ENCODE measurements at regions not wholly inside any gene's neighbourhood (a gene's known extent, or its start where the extent isn't known, plus 50 kb on each side); places are given as distances from the start of the nearest gene placed in this dataset.
A peak's percentile ranks its signal among the peaks of the same experiment; 100 is the strongest.
"Not testable (repeated sequence)": the region's sequence is repeated elsewhere in the genome, so short reads cannot be mapped to it uniquely, and the experiment has no call there.

DNA sequence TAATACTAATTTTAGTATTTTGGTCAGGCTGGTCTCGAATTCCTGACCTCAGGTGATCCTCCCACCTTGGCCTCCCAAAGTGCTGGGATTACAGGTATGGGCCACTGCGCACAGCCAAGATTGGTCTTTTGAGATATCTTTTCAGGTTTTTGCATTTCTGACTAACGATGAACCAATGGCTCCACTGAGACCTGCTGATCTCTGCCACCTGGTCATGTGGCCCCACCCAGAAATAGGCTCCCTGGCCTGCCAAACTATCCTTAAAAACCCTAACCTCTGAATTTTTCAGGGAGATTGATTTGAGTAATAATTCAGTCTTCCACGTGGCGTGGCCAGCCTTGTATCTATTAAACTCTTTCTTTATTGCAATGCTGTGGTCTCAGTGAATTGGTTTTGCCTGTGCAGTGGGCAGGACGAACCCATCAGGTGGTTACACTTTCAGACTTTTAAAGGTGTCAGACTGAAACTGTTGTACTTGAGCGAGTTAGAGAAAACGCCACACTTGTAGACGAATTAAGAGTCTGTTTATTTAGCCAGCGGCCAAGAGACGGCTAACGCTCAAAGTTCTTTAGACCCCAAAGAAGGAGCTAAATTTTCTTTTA is 85.8 kb upstream of the MSH6 start:
- Mint-ChIP-seq H3K9me3 (no peaks in the 10 kb centered on the region), H3K4me3 (no peak overlapping the region), H3K27ac (no peak overlapping the region), H3K27me3 (peaks cover 10% of the 10 kb centered on the region), H3K4me1 (ENCODE audit: low read depth) (no peaks in the 10 kb centered on the region), H3K36me3 (ENCODE audit: low read depth) (no peaks in the 10 kb centered on the region)
- intact Hi-C loops (cut with micrococcal nuclease): no loop called here
- TF ChIP-seq, protein P1, sequence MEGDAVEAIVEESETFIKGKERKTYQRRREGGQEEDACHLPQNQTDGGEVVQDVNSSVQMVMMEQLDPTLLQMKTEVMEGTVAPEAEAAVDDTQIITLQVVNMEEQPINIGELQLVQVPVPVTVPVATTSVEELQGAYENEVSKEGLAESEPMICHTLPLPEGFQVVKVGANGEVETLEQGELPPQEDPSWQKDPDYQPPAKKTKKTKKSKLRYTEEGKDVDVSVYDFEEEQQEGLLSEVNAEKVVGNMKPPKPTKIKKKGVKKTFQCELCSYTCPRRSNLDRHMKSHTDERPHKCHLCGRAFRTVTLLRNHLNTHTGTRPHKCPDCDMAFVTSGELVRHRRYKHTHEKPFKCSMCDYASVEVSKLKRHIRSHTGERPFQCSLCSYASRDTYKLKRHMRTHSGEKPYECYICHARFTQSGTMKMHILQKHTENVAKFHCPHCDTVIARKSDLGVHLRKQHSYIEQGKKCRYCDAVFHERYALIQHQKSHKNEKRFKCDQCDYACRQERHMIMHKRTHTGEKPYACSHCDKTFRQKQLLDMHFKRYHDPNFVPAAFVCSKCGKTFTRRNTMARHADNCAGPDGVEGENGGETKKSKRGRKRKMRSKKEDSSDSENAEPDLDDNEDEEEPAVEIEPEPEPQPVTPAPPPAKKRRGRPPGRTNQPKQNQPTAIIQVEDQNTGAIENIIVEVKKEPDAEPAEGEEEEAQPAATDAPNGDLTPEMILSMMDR (IDR thresholded peaks at IDR 0.05): no peak
- no peak for DNase-seq
- no peak for ATAC-seq
- ChIA-PET CTCF (no interaction called here), POLR2A (no interaction called here)

DNA sequence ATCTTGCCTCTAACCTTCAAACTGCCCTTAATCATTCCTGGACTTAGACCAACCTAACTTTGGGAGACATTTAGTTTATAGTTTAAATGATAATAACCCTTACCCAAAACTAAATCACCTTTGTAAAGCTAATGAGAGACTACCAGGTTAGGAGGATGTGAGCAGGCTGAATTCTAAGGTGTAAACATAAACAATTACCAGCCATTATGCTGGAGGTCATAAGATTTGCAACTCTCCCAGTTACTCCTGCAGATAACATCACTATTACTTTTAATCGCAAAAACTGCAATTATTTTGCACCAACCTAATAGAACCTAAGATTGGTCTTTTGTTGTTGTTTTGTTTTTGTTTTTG is 86.5 kb upstream of the MSH6 start:
- no peak overlapping the region for H3K27ac Mint-ChIP-seq

DNA sequence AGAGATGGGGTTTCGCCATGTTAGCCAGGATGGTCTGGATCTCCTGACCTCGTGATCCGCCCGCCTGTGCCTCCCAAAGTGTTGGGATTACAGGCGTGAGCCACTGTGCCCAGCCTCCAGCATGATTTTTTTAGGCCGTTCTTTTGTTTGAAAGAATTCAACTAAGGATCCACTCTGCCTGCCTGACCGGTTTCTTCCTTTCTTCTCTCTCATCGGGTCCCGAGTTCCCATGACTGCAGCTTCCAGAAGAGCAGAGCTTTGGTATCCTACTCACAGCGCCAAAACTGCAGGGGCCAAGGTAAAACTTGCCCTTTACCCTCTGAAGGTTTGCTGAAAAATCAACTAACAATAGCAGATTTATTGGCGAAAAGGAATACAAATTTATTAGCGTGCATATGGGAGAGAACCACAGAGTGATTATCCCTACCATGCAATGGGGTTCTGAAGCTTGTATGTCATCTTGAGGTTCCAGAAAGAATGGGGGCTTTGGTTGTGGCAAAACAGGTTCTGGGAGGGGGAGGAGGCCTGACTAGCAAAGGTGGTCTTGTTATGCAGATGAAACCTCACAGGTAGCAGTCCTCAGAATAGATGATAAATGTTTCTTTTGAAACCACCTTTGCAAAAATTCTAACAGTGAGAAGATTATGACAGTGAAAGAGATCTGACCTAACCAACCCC is 87.0 kb upstream of the MSH6 start:
- POLR2A ChIA-PET: no interaction called here
- Mint-ChIP-seq H3K27ac (no peak overlapping the region), H3K27me3 (peaks cover 10% of the 10 kb centered on the region), H3K4me3 (no peak overlapping the region), H3K36me3 (ENCODE audit: low read depth) (no peaks in the 10 kb centered on the region), H3K9me3 (no peaks in the 10 kb centered on the region), H3K4me1 (ENCODE audit: low read depth) (no peaks in the 10 kb centered on the region)
- TF ChIP-seq, protein P1 (IDR thresholded peaks at IDR 0.05): no peak
- intact Hi-C loops (cut with micrococcal nuclease): no loop called here
- CTCF ChIA-PET: no interaction called here
- ATAC-seq (no peak), DNase-seq (no peak)

More for the DNA sequence above, 86.5 kb upstream of the MSH6 start:
- H3K36me3 Mint-ChIP-seq (ENCODE audit: low read depth): no peaks in the 10 kb centered on the region
- H3K27me3 Mint-ChIP-seq: peaks cover 10% of the 10 kb centered on the region
- intact Hi-C loops (cut with micrococcal nuclease): no loop called here
- H3K4me1 Mint-ChIP-seq (ENCODE audit: low read depth): no peaks in the 10 kb centered on the region
- TF ChIP-seq, protein P1 (IDR thresholded peaks at IDR 0.05): no peak
- ChIA-PET CTCF (no interaction called here), POLR2A (no interaction called here)
- no peaks in the 10 kb centered on the region for H3K9me3 Mint-ChIP-seq
- DNase-seq (no peak), ATAC-seq (no peak)
- H3K4me3 Mint-ChIP-seq: no peak overlapping the region

DNA sequence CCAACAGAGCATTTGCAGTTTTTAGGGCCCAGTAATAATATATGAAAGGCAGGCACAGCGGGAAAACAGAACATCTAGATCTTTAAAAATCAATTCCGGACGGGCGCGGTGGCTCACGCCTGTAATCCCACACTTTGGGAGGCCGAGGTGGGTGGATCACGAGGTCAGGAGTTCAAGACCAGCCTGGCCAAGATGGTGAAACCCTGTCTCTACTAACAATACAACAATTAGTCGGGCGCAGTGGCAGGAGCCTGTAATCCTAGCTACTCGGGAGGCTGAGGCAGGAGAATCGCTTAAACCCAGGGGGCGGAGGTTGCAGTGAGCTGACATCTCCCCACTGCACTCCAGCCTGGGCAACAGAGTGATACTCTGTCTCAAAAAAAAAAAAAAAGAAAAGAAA is 88.5 kb upstream of the MSH6 start:
- DNase-seq; ATAC-seq; H3K4me1 Mint-ChIP-seq (ENCODE audit: low read depth); H3K4me3 Mint-ChIP-seq; CTCF ChIA-PET; POLR2A ChIA-PET; H3K27ac Mint-ChIP-seq; H3K36me3 Mint-ChIP-seq (ENCODE audit: low read depth); intact Hi-C loops (cut with micrococcal nuclease); H3K9me3 Mint-ChIP-seq; H3K27me3 Mint-ChIP-seq: not testable (repeated sequence)

DNA sequence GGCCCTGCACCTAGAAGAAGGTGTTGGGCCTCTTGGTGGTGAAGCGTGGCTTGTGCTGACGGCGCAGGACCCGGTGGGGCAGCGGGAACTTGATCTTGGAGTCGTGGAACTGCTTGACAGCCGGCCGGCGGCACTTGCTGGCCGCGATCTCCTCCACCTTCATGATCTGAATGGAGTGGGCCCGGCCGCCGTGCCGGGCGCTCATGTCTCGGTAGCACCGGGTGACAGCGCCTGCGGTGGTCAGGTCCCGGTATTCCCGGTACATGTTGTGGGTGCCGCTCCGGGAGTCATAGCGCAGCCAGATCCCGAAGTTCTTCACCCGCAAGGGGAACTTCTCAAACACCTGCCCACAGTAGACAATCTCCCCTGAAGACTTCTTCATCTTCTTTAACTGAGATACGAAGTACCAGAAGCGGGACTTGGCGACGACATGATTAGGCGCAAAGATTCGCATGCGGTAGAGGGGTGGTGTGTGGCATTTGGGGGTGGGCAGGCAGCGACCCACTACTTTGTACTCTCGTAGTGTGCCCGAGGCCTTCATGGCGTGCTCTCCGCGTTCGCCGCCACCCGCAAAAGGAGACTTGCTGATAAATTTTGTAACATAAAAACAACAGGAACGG is 92.1 kb upstream of the MSH6 start:
- H3K27ac Mint-ChIP-seq; H3K36me3 Mint-ChIP-seq (ENCODE audit: low read depth); ATAC-seq; POLR2A ChIA-PET; H3K4me1 Mint-ChIP-seq (ENCODE audit: low read depth); CTCF ChIA-PET; H3K4me3 Mint-ChIP-seq; H3K27me3 Mint-ChIP-seq; H3K9me3 Mint-ChIP-seq; DNase-seq; intact Hi-C loops (cut with micrococcal nuclease): not testable (repeated sequence)

DNA sequence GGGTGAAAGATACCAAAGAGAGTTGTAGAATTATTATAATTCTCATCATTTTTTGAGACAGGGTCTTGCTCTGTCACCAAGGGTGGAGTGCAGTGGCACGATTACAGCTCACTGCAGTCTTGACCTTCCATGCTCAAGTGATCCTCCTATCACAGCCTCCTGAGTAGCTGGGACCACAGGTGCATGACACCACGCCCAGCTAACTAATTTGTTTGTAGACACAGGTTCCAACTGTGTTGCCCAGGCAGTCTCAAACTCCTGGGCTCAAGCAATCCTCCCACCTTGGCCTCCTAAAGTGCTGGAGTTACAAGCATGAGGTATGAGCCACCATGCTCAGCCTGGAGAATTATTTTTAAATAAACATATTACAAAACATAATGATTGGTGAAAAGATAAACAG is 92.8 kb upstream of the MSH6 start:
- H3K4me3 Mint-ChIP-seq: no peak overlapping the region
- peaks cover 8% of the 10 kb centered on the region for H3K27me3 Mint-ChIP-seq
- ATAC-seq (no peak), DNase-seq (no peak)
- intact Hi-C loops (cut with micrococcal nuclease): no loop called here
- H3K27ac Mint-ChIP-seq: no peak overlapping the region
- no peaks in the 10 kb centered on the region for H3K9me3 Mint-ChIP-seq
- H3K4me1 Mint-ChIP-seq (ENCODE audit: low read depth): peaks cover 4% of the 10 kb centered on the region
- POLR2A ChIA-PET: no interaction called here
- CTCF ChIA-PET: no interaction called here
- no peaks in the 10 kb centered on the region for H3K36me3 Mint-ChIP-seq (ENCODE audit: low read depth)
- TF ChIP-seq, protein P1 (IDR thresholded peaks at IDR 0.05): no peak

DNA sequence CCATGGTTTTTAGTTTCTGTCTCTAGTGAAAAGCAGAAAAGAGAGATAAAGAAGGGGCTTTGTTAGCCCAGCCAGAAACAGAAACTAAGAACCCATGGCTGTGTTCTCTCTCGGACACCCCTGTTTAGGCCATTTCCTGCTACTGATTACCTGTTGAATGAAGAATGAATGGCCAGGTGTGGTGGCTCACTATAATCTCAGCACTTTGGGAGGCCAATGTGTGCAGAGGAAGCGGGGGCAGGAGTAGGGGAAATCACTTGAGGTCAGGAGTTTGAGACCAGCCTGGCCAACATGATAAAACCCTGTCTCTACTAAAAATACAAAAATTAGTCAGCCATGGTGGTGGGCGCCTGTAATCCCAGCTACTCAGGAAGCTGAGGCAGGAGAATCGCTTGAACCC is 93.8 kb upstream of the MSH6 start:
- DNase-seq: peak; percentile 2
- H3K27ac Mint-ChIP-seq; H3K36me3 Mint-ChIP-seq (ENCODE audit: low read depth); H3K27me3 Mint-ChIP-seq; H3K4me3 Mint-ChIP-seq; CTCF ChIA-PET; intact Hi-C loops (cut with micrococcal nuclease); POLR2A ChIA-PET; H3K4me1 Mint-ChIP-seq (ENCODE audit: low read depth); ATAC-seq; H3K9me3 Mint-ChIP-seq: not testable (repeated sequence)

Data from activated CD8-positive, alpha-beta T cell treated with anti-CD3 and anti-CD28 coated beads for 36 hours (primary cell).